Left ventricle myocardium inferior (tissue), 1 donor: ENCODE measurements at regions not wholly inside any gene's neighbourhood (a gene's known extent, or its start where the extent isn't known, plus 50 kb on each side); places are given as distances from the start of the nearest gene placed in this dataset.

Source experiments
- DNase-seq: peaks from one replicate; pipeline ENCODE4 v3.0.0-alpha.2; 2020
- H3K27ac ChIP-seq: fragments of 200-600 bp; replicated peaks from 2 replicates; pipeline ENCODE4 v1.8.0; 2021
- H3K27me3 ChIP-seq: fragments of 200-600 bp; 2 replicates; pipeline ENCODE4 v1.8.0; 2021; ENCODE audit warnings: low read depth
- H3K36me3 ChIP-seq: fragments of 200-600 bp; 2 replicates; pipeline ENCODE4 v1.8.0; 2021
- H3K4me1 ChIP-seq: fragments of 200-600 bp; 2 replicates; pipeline ENCODE4 v1.8.0; 2021
- H3K4me3 ChIP-seq: fragments of 200-600 bp; 2 replicates; pipeline ENCODE4 v1.8.0; 2021; ENCODE audit warnings: mild to moderate bottlenecking, moderate library complexity
- H3K9me3 ChIP-seq: fragments of 200-600 bp; replicated peaks from 2 replicates; pipeline ENCODE4 v1.8.0; 2021
- intact Hi-C: fragments of 100-400 bp; cut with micrococcal nuclease; formaldehyde crosslinking; loops from one replicate; pipeline ENCODE4 v1.11.0; 2022
- TF ChIP-seq, protein P1 (sequence below): fragments of 200-600 bp; IDR thresholded peaks from 2 replicates; pipeline ENCODE4 v1.8.0; 2021; ENCODE audit warnings: antibody characterized with exemption, mild to moderate bottlenecking, borderline replicate concordance
- donor health status: DM: no; HTN: yes; CAD: no; lungs with severe emphysema.

- no peak overlapping the region for H3K4me3 ChIP-seq
- TF ChIP-seq, protein P1, sequence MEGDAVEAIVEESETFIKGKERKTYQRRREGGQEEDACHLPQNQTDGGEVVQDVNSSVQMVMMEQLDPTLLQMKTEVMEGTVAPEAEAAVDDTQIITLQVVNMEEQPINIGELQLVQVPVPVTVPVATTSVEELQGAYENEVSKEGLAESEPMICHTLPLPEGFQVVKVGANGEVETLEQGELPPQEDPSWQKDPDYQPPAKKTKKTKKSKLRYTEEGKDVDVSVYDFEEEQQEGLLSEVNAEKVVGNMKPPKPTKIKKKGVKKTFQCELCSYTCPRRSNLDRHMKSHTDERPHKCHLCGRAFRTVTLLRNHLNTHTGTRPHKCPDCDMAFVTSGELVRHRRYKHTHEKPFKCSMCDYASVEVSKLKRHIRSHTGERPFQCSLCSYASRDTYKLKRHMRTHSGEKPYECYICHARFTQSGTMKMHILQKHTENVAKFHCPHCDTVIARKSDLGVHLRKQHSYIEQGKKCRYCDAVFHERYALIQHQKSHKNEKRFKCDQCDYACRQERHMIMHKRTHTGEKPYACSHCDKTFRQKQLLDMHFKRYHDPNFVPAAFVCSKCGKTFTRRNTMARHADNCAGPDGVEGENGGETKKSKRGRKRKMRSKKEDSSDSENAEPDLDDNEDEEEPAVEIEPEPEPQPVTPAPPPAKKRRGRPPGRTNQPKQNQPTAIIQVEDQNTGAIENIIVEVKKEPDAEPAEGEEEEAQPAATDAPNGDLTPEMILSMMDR = no peak
- no peak overlapping the region for H3K27ac ChIP-seq
- H3K4me1 ChIP-seq = no peaks in the 10 kb centered on the region
- no peaks in the 10 kb centered on the region for H3K27me3 ChIP-seq
- no peak for DNase-seq
- H3K9me3 ChIP-seq = peaks cover 2% of the 10 kb centered on the region
- intact Hi-C loops = no loop called here
- H3K36me3 ChIP-seq = no peaks in the 10 kb centered on the region
These were observed 117.3 kb downstream of the ARL6IP6 start for GRCh38 chr2:152835674-152836073.

DNA sequence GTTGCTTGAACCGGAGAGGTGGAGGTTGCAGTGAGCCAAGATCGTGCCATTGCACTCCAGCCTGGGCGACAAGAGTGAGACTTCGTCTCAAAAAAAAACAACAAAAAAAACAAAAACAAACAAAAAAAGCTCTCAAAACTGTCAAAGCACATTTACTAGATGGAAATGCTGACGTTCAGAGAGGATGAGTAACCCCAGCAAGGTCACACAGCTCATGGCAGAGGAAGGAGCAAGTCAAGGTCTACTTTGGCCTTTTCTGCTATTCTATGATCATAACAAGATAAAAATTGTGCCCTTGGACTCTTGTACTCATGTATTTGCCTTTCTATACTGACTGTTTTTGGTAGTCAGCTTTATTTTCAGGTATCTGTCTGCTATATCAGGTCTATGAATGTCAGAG lies 109.5 kb downstream of the ARL6IP6 start:
- Histone ChIP-seq H3K4me3 (no peak overlapping the region), H3K27me3 (no peaks in the 10 kb centered on the region), H3K27ac (no peak overlapping the region), H3K4me1 (no peaks in the 10 kb centered on the region), H3K36me3 (no peaks in the 10 kb centered on the region), H3K9me3 (no peaks in the 10 kb centered on the region)
- TF ChIP-seq, protein P1 = no peak
- no peak for DNase-seq
- intact Hi-C loops = no loop called here

GRCh38 chr2:152826581-152827279 lies 108.3 kb downstream of the ARL6IP6 start:
- Histone ChIP-seq H3K4me3 (no peak overlapping the region), H3K36me3 (no peaks in the 10 kb centered on the region), H3K9me3 (no peaks in the 10 kb centered on the region), H3K27me3 (no peaks in the 10 kb centered on the region), H3K27ac (no peak overlapping the region), H3K4me1 (no peaks in the 10 kb centered on the region)
- TF ChIP-seq, protein P1 = no peak
- intact Hi-C loops = no loop called here
- DNase-seq = no peak

GRCh38 chr2:152825834-152826233 lies 107.4 kb downstream of the ARL6IP6 start:
- no peaks in the 10 kb centered on the region for H3K4me1 ChIP-seq
- H3K36me3 ChIP-seq = no peaks in the 10 kb centered on the region
- H3K9me3 ChIP-seq = no peaks in the 10 kb centered on the region
- H3K27ac ChIP-seq = no peak overlapping the region
- intact Hi-C loops = no loop called here
- no peak for DNase-seq
- no peaks in the 10 kb centered on the region for H3K27me3 ChIP-seq
- TF ChIP-seq, protein P1 = no peak
- H3K4me3 ChIP-seq = no peak overlapping the region

GRCh38 chr2:152823905-152824304 lies 105.5 kb downstream of the ARL6IP6 start:
- DNase-seq = no peak
- Histone ChIP-seq H3K4me1 (no peaks in the 10 kb centered on the region), H3K36me3 (no peaks in the 10 kb centered on the region), H3K4me3 (no peak overlapping the region), H3K9me3 (no peaks in the 10 kb centered on the region), H3K27ac (no peak overlapping the region), H3K27me3 (no peaks in the 10 kb centered on the region)
- TF ChIP-seq, protein P1 = no peak
- intact Hi-C loops = no loop called here
